Ishikawa (cell line): ENCODE measurements at regions not wholly inside any gene's neighbourhood (a gene's known extent, or its start where the extent isn't known, plus 50 kb on each side); places are given as distances from the start of the nearest gene placed in this dataset.

Experiments
- CEBPB ChIP-seq: IDR thresholded peaks from 2 replicates; pipeline ENCODE4 v1.6.1; 2012
- CREB1 ChIP-seq: IDR thresholded peaks from 2 replicates; pipeline ENCODE4 v1.6.1; 2012; ENCODE audit warnings: low read depth
- EP300 ChIP-seq: IDR thresholded peaks from 2 replicates; pipeline ENCODE4 v1.6.1; 2012; ENCODE audit warnings: borderline replicate concordance
- MAX ChIP-seq: IDR thresholded peaks from 2 replicates; pipeline ENCODE4 v1.6.1; 2012
- RAD21 ChIP-seq: IDR thresholded peaks from 2 replicates; pipeline ENCODE4 v1.6.1; 2012; ENCODE audit warnings: low read depth
- REST ChIP-seq: IDR thresholded peaks from 2 replicates; pipeline ENCODE4 v1.6.1; 2012; ENCODE audit warnings: low read depth, mild to moderate bottlenecking
- TAF1 ChIP-seq: IDR thresholded peaks from 2 replicates; pipeline ENCODE4 v1.6.1; 2012; ENCODE audit warnings: low read depth, mild to moderate bottlenecking
- USF1 ChIP-seq: IDR thresholded peaks from 2 replicates; pipeline ENCODE4 v1.6.1; 2012

GRCh38 chr15:36313021-36313420 lies 266.4 kb upstream of the CDIN1 start:
- TF ChIP-seq CEBPB (no peak), RAD21 (no peak), TAF1 (no peak), REST (no peak), CREB1 (no peak), USF1 (no peak), EP300 (no peak), MAX (no peak)
